Suprapubic skin (tissue), 3 donors: ENCODE measurements at regions not wholly inside any gene's neighbourhood (a gene's known extent, or its start where the extent isn't known, plus 50 kb on each side); places are given as distances from the start of the nearest gene placed in this dataset.

ENCODE experiments used
- CTCF ChIP-seq, 2 donors: fragments of 200-600 bp in 1 of 2; fragments of 450-650 bp in 1 of 2; sonication (generic) in 1 of 2; IDR thresholded peaks; one replicate each; pipeline ENCODE4 v1.5.1; 2016 to 2019; ENCODE audit warnings: antibody characterized with exemption in 2 of 2, mild to moderate bottlenecking in 1 of 2, moderate library complexity in 1 of 2
- EP300 ChIP-seq: sonication (generic); formaldehyde crosslinking; IDR thresholded peaks from one replicate; pipeline ENCODE4 v1.6.1; 2017; ENCODE audit warnings: antibody characterized with exemption

DNA sequence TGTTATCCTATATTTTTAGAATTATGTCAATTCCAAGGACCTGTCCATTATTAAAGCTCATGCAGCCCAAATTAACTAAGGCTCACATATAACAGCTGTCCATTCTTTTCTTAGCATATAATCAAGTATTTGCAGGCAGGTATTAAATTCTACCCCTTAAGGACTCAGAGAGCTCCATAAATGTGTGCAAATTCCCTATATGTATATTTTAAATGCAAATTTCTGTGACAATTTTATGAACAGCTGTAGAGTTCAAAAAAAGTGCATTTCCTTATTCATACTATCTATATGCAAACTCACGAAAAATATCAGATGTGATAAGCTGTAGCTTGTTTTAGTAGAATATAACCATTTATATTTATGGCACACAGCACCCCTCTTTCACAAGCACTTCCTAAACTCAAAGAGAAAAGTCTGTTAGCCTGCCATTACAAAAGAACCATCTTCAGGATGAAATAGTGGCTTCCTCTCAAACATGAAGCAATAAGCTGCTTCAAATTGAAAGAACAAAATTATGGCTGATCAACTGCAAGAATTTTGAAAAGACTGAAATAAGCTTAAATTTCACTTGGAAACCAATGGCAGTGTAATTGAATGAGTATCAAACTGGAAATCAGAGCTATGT, 155.0 kb upstream of the REG3G start:
- TF ChIP-seq CTCF (IDR thresholded peaks at IDR 0.05) (no peak), EP300 (no peak)
